ENCODE measurements at regions not wholly inside any gene's neighbourhood (a gene's known extent, or its start where the extent isn't known, plus 50 kb on each side); places are given as distances from the start of the nearest gene placed in this dataset.

DNA sequence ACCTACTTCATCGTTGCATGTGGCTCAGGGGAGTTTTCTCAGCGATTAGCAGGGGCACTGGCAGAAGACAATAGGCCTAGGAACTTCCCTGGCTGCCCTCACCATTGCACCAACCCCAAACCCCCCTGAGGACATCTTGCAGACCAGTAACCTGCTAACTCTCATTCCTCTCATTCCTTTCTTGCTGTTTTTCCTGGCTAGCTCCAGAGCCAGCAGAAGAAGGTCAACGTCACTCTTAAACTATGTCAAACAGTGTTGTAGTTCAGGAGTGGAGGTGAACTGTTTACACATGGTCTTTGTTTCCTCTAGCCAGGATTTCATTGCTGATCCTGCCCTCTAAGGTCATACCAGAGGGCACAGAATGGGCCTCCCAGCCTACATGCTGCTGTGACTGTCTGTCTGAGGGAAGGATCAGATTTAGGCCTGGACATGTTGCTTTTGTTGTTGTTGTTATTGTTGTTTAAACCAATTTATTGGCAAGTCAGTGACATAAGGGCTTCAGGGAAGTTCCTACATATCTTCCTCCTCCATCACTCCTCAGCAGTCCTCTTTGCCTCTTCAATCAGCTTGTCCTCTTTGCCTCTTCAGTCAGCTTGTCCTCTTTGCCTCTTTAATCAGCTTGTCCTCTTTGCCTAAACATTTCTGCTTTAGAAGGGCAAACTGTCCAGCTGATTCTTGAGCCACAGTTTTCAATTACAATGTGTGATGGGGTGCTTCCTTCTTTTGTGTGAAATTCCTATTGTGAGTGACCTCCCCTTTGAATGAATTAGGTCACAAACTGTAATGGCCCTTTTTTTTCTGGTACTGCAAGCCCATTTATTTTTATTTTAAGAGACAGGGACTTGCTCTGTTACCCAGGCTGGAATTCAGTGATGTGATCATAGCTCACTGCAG is 471.9 kb upstream of the TNP1 start:
- DNase-seq (ENCODE audit: extremely low spot score) = no peak
- TF ChIP-seq, protein P1, sequence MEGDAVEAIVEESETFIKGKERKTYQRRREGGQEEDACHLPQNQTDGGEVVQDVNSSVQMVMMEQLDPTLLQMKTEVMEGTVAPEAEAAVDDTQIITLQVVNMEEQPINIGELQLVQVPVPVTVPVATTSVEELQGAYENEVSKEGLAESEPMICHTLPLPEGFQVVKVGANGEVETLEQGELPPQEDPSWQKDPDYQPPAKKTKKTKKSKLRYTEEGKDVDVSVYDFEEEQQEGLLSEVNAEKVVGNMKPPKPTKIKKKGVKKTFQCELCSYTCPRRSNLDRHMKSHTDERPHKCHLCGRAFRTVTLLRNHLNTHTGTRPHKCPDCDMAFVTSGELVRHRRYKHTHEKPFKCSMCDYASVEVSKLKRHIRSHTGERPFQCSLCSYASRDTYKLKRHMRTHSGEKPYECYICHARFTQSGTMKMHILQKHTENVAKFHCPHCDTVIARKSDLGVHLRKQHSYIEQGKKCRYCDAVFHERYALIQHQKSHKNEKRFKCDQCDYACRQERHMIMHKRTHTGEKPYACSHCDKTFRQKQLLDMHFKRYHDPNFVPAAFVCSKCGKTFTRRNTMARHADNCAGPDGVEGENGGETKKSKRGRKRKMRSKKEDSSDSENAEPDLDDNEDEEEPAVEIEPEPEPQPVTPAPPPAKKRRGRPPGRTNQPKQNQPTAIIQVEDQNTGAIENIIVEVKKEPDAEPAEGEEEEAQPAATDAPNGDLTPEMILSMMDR (IDR thresholded peaks at IDR 0.05; ENCODE audit: control extremely low read depth, extremely low read depth, low read depth, missing control alignments) = no peak
- CTCF ChIA-PET = no interaction called here
- POLR2A ChIA-PET = no interaction called here

DNA sequence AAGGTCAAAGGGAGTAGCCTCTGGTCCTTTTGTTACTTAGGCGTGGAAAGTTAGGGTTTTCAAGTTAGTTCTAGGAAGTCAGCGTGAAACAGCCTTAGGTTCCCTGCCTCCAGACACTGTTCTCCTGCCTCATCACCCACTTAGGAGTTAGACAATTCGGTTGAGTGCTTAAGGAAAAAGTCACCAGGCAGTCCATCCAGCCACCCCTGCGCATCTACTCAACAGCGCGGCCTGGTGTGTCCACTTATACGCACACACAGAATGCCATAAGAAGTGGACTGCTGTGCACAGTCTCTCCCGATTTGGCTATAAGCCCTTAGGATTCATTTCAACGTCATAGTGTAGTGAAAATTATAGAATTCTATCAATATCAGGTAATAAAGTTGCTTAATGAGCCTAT is 470.8 kb upstream of the TNP1 start:
- CTCF ChIA-PET = no interaction called here
- TF ChIP-seq, protein P1 (IDR thresholded peaks at IDR 0.05; ENCODE audit: control extremely low read depth, extremely low read depth, low read depth, missing control alignments) = no peak
- POLR2A ChIA-PET = no interaction called here
- DNase-seq (ENCODE audit: extremely low spot score) = no peak

DNA sequence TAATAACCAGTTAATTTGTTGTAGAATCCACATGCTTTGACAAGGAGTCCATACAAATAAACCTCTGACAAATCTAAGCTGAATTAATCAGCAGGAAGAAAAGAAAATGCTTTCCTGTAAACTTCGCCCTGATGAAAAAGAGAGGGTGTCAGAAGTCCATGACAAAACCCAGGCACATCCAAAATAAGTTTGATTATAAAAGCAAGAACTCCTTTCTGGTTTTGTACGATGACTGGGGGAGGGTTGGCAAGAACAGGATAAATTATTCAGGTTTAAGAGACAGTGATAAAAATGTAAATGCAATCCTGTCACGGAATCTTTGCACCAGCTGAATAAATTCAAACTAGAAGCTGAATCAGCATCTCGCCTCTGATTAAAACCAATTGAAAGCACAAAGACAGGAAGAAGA is 469.2 kb upstream of the TNP1 start:
- CTCF ChIA-PET = interaction anchor here (0.9 to 1.7 kb wide), 2 partner anchors 10 to 72 kb away, joined by 3 to 7 read pairs; no protein-coding TSS in a partner anchor
- POLR2A ChIA-PET = no interaction called here
- TF ChIP-seq, protein P1 (IDR thresholded peaks at IDR 0.05; ENCODE audit: control extremely low read depth, extremely low read depth, low read depth, missing control alignments) = no peak
- no peak for DNase-seq (ENCODE audit: extremely low spot score)

DNA sequence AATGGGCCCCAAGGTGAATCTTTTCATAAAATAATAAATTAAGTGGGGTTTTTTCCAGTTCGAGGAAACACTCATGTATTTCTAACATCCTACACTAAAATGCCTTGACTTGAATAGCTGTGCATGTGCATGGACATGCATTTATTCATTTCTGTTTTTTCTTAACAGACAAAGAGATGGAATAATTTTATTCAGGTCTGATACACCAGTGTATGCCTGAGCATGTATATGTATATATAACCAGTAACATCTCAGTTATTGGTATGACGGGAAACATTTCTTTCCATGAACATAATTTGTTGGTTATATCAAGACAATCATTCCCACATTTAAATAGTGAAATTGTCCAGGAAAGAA is 468.7 kb upstream of the TNP1 start:
- TF ChIP-seq, protein P1 (IDR thresholded peaks at IDR 0.05; ENCODE audit: control extremely low read depth, extremely low read depth, low read depth, missing control alignments) = no peak
- ChIA-PET POLR2A (no interaction called here), CTCF (interaction anchor here (0.9 to 1.7 kb wide), 2 partner anchors 10 to 72 kb away, joined by 3 to 7 read pairs; no protein-coding TSS in a partner anchor)
- DNase-seq (ENCODE audit: extremely low spot score) = no peak

DNA sequence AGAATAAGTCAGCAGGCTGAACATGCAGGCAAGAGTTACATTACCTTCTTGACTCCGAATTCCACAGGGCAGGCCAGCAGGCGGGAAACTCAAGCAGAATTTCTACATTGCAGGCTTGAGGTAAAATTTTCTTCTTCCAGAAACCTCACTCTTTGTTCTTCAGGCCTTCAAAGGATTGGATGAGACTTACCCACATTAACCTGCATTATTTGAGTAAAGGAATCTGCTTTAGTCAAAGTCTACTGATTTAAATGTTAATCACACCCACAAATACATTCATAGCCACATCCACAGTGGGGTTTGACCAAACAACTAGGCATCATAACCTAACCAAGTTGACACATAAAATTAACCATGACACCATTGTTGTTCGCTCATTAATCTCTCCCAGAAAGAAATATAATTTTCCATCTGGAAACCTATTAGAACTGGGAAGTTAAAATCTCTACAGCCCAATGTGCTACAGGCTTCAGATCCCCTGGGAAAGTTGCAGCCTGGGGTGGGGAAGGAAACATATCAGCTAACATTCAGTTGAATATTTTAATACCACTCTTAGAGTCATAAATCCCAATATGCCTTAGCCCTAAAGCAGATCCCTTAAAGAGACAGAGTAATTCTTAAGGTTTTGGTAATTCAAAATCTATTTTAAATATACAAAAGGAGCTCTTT is 468.2 kb upstream of the TNP1 start:
- no peak for DNase-seq (ENCODE audit: extremely low spot score)
- TF ChIP-seq, protein P1 (IDR thresholded peaks at IDR 0.05; ENCODE audit: control extremely low read depth, extremely low read depth, low read depth, missing control alignments) = no peak
- ChIA-PET POLR2A (no interaction called here), CTCF (interaction anchor here (1.7 kb wide), 1 partner anchor 9 kb away, joined by 7 read pairs; no protein-coding TSS in a partner anchor)

DNA sequence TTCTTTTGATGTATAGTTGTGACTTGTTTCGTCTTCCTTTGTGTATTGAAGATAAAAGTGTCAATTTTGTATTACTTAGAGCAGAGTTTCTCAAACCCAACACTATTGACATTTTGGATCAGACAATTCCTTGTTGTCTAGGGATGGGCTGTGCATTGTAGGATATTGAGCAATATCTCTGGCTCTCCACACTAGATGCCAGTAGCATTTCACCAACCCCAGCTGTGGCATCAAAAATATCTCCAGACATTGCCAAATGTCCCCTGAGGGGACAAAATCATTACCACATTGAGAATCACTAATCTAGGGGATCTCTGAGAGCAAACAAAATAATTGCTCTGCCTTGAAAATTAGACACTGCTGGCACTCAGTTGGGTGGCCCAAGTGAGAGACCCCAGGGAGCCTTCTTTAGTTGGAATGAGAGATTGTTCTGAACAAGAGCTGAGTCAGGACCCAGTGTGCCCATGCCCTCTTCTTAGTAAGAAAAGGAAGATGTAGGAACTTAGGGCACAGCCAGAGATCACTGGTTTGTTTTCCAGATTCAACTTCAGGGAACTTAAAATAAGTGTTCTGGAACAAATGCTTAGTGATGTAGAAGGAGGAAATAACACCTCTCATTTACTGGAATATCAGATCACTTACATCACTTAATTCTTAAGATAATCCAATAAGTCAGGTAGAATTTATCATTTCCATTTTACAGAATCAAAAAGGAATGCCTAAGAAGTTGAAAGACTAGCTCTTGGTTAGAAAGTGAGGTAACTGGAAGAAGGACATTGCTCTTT is 466.6 kb upstream of the TNP1 start:
- TF ChIP-seq, protein P1 (IDR thresholded peaks at IDR 0.05; ENCODE audit: control extremely low read depth, extremely low read depth, low read depth, missing control alignments) = no peak
- DNase-seq (ENCODE audit: extremely low spot score) = no peak
- ChIA-PET CTCF (no interaction called here), POLR2A (no interaction called here)

All from GM10248 (cell line).